ENCODE measurements at regions not wholly inside any gene's neighbourhood (a gene's known extent, or its start where the extent isn't known, plus 50 kb on each side); places are given as distances from the start of the nearest gene placed in this dataset.

- H4K20me1 ChIP-seq (ENCODE audit: control insufficient read depth, insufficient read depth, low read depth, low read length), result no peaks in the 10 kb centered on the region
- H3F3A ChIP-seq (ENCODE audit: control insufficient read depth, insufficient read depth), result no peaks in the 10 kb centered on the region
- no peaks in the 10 kb centered on the region for H3K9me3 ChIP-seq (ENCODE audit: control insufficient read depth, insufficient read depth, low read length)
- no peaks in the 10 kb centered on the region for H3K9me2 ChIP-seq (replicated peaks; ENCODE audit: control insufficient read depth, low read length)
- TF ChIP-seq EZH2phosphoT487 (IDR thresholded peaks at IDR 0.05; ENCODE audit: borderline replicate concordance, low read length), result no peak
- TF ChIP-seq, protein P1, sequence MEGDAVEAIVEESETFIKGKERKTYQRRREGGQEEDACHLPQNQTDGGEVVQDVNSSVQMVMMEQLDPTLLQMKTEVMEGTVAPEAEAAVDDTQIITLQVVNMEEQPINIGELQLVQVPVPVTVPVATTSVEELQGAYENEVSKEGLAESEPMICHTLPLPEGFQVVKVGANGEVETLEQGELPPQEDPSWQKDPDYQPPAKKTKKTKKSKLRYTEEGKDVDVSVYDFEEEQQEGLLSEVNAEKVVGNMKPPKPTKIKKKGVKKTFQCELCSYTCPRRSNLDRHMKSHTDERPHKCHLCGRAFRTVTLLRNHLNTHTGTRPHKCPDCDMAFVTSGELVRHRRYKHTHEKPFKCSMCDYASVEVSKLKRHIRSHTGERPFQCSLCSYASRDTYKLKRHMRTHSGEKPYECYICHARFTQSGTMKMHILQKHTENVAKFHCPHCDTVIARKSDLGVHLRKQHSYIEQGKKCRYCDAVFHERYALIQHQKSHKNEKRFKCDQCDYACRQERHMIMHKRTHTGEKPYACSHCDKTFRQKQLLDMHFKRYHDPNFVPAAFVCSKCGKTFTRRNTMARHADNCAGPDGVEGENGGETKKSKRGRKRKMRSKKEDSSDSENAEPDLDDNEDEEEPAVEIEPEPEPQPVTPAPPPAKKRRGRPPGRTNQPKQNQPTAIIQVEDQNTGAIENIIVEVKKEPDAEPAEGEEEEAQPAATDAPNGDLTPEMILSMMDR (IDR thresholded peaks at IDR 0.05; ENCODE audit: low read depth, low read length, poor library complexity, severe bottlenecking), result no peak
- no peaks in the 10 kb centered on the region for H3K79me2 ChIP-seq (ENCODE audit: control insufficient read depth, low read length)
- no peaks in the 10 kb centered on the region for H3K4me1 ChIP-seq (ENCODE audit: control insufficient read depth, low read length)
- no peak overlapping the region for H3K4me3 ChIP-seq (ENCODE audit: low read length)
- H3K27me3 ChIP-seq (ENCODE audit: control insufficient read depth, low read length), result no peaks in the 10 kb centered on the region
- no peaks in the 10 kb centered on the region for H3K36me3 ChIP-seq (ENCODE audit: control insufficient read depth, low read length)
- H3K4me2 ChIP-seq (ENCODE audit: low read length), result no peak overlapping the region
- H3K27ac ChIP-seq (ENCODE audit: low read depth, low read length), result no peak overlapping the region
Observed at GRCh38 chr2:83233326-83233725, 1225.8 kb downstream of the SUCLG1 start.

GRCh38 chr2:83229443-83229842 is 1229.6 kb downstream of the SUCLG1 start:
- Histone ChIP-seq H3K9me3 (ENCODE audit: control insufficient read depth, insufficient read depth, low read length) (no peaks in the 10 kb centered on the region), H3K27me3 (ENCODE audit: control insufficient read depth, low read length) (no peaks in the 10 kb centered on the region), H4K20me1 (ENCODE audit: control insufficient read depth, insufficient read depth, low read depth, low read length) (no peaks in the 10 kb centered on the region), H3F3A (ENCODE audit: control insufficient read depth, insufficient read depth) (no peaks in the 10 kb centered on the region), H3K4me1 (ENCODE audit: control insufficient read depth, low read length) (no peaks in the 10 kb centered on the region), H3K36me3 (ENCODE audit: control insufficient read depth, low read length) (no peaks in the 10 kb centered on the region), H3K4me2 (ENCODE audit: low read length) (no peak overlapping the region), H3K79me2 (ENCODE audit: control insufficient read depth, low read length) (no peaks in the 10 kb centered on the region), H3K4me3 (ENCODE audit: low read length) (no peak overlapping the region), H3K27ac (ENCODE audit: low read depth, low read length) (no peak overlapping the region), H3K9me2 (replicated peaks; ENCODE audit: control insufficient read depth, low read length) (no peaks in the 10 kb centered on the region)
- TF ChIP-seq EZH2phosphoT487 (IDR thresholded peaks at IDR 0.05; ENCODE audit: borderline replicate concordance, low read length), result no peak

DNA sequence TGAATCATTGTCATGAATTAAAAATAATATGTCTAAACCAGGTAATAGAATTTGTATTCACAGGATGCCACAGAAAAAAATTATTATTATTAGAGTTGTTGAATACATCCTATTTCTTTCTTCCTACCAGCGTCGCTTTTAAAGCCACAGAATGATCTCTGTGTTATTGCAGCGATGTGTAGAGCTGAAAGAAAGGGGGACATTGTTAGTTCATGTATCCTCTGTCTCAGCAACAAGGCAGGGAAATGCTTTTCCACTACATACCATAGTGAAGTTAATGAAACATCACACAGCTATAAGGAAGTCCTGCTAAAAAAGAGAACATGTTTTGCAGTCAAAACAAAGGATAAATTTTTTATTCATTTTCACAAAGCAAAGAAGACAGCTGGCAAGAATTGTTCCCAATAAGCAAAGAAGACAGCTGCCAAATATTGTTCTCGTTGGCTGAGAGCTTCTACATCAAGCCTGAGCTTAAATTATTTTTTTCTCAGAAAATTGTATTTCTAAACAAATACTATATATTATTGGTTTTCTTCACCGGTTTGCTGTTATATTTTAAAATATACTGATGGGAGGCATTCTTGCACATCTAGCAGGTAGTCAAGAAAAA is 1234.4 kb downstream of the SUCLG1 start:
- Histone ChIP-seq H3K79me2 (ENCODE audit: control insufficient read depth, low read length) (no peaks in the 10 kb centered on the region), H3K4me1 (ENCODE audit: control insufficient read depth, low read length) (no peaks in the 10 kb centered on the region)

GRCh38 chr2:83221258-83221657 is 1237.8 kb downstream of the SUCLG1 start:
- H3K4me1 ChIP-seq (ENCODE audit: control insufficient read depth, low read length), result no peaks in the 10 kb centered on the region
- H3K27me3 ChIP-seq (ENCODE audit: control insufficient read depth, low read length), result no peaks in the 10 kb centered on the region
- no peaks in the 10 kb centered on the region for H4K20me1 ChIP-seq (ENCODE audit: control insufficient read depth, insufficient read depth, low read depth, low read length)
- no peaks in the 10 kb centered on the region for H3K9me2 ChIP-seq (replicated peaks; ENCODE audit: control insufficient read depth, low read length)
- H3K36me3 ChIP-seq (ENCODE audit: control insufficient read depth, low read length), result no peaks in the 10 kb centered on the region
- no peak overlapping the region for H3K27ac ChIP-seq (ENCODE audit: low read depth, low read length)
- H3K79me2 ChIP-seq (ENCODE audit: control insufficient read depth, low read length), result no peaks in the 10 kb centered on the region
- H3F3A ChIP-seq (ENCODE audit: control insufficient read depth, insufficient read depth), result no peaks in the 10 kb centered on the region
- TF ChIP-seq, protein P1 (IDR thresholded peaks at IDR 0.05; ENCODE audit: low read depth, low read length, poor library complexity, severe bottlenecking), result no peak
- TF ChIP-seq EZH2phosphoT487 (IDR thresholded peaks at IDR 0.05; ENCODE audit: borderline replicate concordance, low read length), result no peak
- no peak overlapping the region for H3K4me3 ChIP-seq (ENCODE audit: low read length)
- no peaks in the 10 kb centered on the region for H3K9me3 ChIP-seq (ENCODE audit: control insufficient read depth, insufficient read depth, low read length)
- H3K4me2 ChIP-seq (ENCODE audit: low read length), result no peak overlapping the region

More for the DNA sequence above, 1234.4 kb downstream of the SUCLG1 start:
- H4K20me1 ChIP-seq (ENCODE audit: control insufficient read depth, insufficient read depth, low read depth, low read length), result no peaks in the 10 kb centered on the region
- H3K4me3 ChIP-seq (ENCODE audit: low read length), result no peak overlapping the region
- no peaks in the 10 kb centered on the region for H3K27me3 ChIP-seq (ENCODE audit: control insufficient read depth, low read length)
- H3F3A ChIP-seq (ENCODE audit: control insufficient read depth, insufficient read depth), result no peaks in the 10 kb centered on the region
- H3K9me3 ChIP-seq (ENCODE audit: control insufficient read depth, insufficient read depth, low read length), result no peaks in the 10 kb centered on the region
- no peaks in the 10 kb centered on the region for H3K36me3 ChIP-seq (ENCODE audit: control insufficient read depth, low read length)
- TF ChIP-seq, protein P1 (IDR thresholded peaks at IDR 0.05; ENCODE audit: low read depth, low read length, poor library complexity, severe bottlenecking), result no peak
- TF ChIP-seq EZH2phosphoT487 (IDR thresholded peaks at IDR 0.05; ENCODE audit: borderline replicate concordance, low read length), result no peak
- H3K9me2 ChIP-seq (replicated peaks; ENCODE audit: control insufficient read depth, low read length), result no peaks in the 10 kb centered on the region
- H3K27ac ChIP-seq (ENCODE audit: low read depth, low read length), result no peak overlapping the region
- no peak overlapping the region for H3K4me2 ChIP-seq (ENCODE audit: low read length)

All from DOHH2 (cell line).